Spleen (tissue), 11 donors: ENCODE measurements at regions not wholly inside any gene's neighbourhood (a gene's known extent, or its start where the extent isn't known, plus 50 kb on each side); places are given as distances from the start of the nearest gene placed in this dataset.
"Not testable (repeated sequence)": the region's sequence is repeated elsewhere in the genome, so short reads cannot be mapped to it uniquely, and the experiment has no call there.

Experiments
- DNase-seq: peaks from one replicate; pipeline ENCODE4 v3.0.0-alpha.2; 2020
- H3K27ac ChIP-seq, 8 donors: fragments of 200-600 bp; sonication (generic) in 7 of 8; 1 replicate in 4 of 8; 2 replicates in 4 of 8; pipeline versions ENCODE4 v1.5.0 to v1.8.0; 2016 to 2021; ENCODE audit warnings: inconsistent platforms in 4 of 8, mild to moderate bottlenecking in 4 of 8, moderate library complexity in 1 of 8
- H3K27me3 ChIP-seq, 7 donors: fragments of 200-600 bp; sonication (generic) in 6 of 7; replicated peaks in 1 of 7; 1 replicate in 4 of 7; 2 replicates in 3 of 7; pipeline versions ENCODE4 v1.5.0 to v1.8.0; 2016 to 2021; ENCODE audit warnings: inconsistent platforms in 3 of 7, mild to moderate bottlenecking in 1 of 7
- H3K36me3 ChIP-seq, 6 donors: fragments of 200-600 bp; sonication (generic) in 5 of 6; 1 replicate in 4 of 6; 2 replicates in 2 of 6; pipeline versions ENCODE4 v1.5.0 to v1.8.0; 2016 to 2021; ENCODE audit warnings: inconsistent platforms in 2 of 6
- H3K4me1 ChIP-seq, 6 donors: fragments of 200-600 bp; sonication (generic) in 5 of 6; 1 replicate in 3 of 6; 2 replicates in 3 of 6; pipeline versions ENCODE4 v1.5.0 to v1.8.0; 2016 to 2021; ENCODE audit warnings: inconsistent platforms in 3 of 6
- H3K4me3 ChIP-seq, 8 donors: fragments of 200-600 bp; sonication (generic) in 7 of 8; 1 replicate in 4 of 8; 2 replicates in 4 of 8; pipeline versions ENCODE4 v1.5.0 to v1.8.0; 2016 to 2021; ENCODE audit warnings: inconsistent platforms in 4 of 8, mild to moderate bottlenecking in 4 of 8, moderate library complexity in 2 of 8
- H3K9me3 ChIP-seq, 8 donors: fragments of 200-600 bp; sonication (generic) in 7 of 8; 1 replicate in 4 of 8; 2 replicates in 4 of 8; pipeline versions ENCODE4 v1.5.0 to v1.8.0; 2016 to 2021; ENCODE audit warnings: inconsistent platforms in 4 of 8
- CTCF ChIP-seq, 11 experiments: fragments of 200-600 bp in 7 of 11; fragments of 450-650 bp in 4 of 11; sonication (generic) in 4 of 11; IDR thresholded peaks in 8 of 11; conservative IDR thresholded peaks in 3 of 11; 1 replicate in 7 of 11; 2 replicates in 4 of 11; pipeline versions ENCODE4 v1.4.0 to v1.8.0; 2016 to 2021; ENCODE audit warnings: antibody characterized with exemption in 11 of 11, inconsistent platforms in 4 of 11, mild to moderate bottlenecking in 1 of 11
- POLR2A ChIP-seq, 3 donors: fragments of 450-650 bp; IDR thresholded peaks; one replicate each; pipeline ENCODE4 v1.5.1; 2017; ENCODE audit warnings: antibody characterized with exemption in 3 of 3, mild to moderate bottlenecking in 1 of 3
- POLR2AphosphoS5 ChIP-seq, 3 donors: sonication (generic); formaldehyde crosslinking; IDR thresholded peaks; one replicate each; pipeline ENCODE4 v1.5.1; 2017; ENCODE audit warnings: antibody characterized with exemption in 3 of 3
- WGBS, 5 donors: extraction: QIAGEN DNeasy Blood & Tissue Kit in 3 of 5; methylation state at CpG; one replicate each; pipeline versions ENCODE4 v1.1.5 to v1.1.7; 2013 to 2018; 5-methylcytosine and 5-hydroxymethylcytosine counted together
- intact Hi-C: fragments of 100-400 bp; cut with DNase I; formaldehyde crosslinking; loops from one replicate; pipeline ENCODE4 v1.15.0; 2023; ENCODE audit warnings: low total_unique reads
- donor health status: healthy with polysubstance abuse.
- donor health status: DM: no; HTN: no; CAD: no; lungs with moderate emphysema.
- donor health status: DM: no; HTN: no; CAD: no.
- donor health status: Bipolar disorder and iron deficiency.
- donor health status: healthy.
- donor health status: DM: no; HTN: no; CAD: no.
- donor health status: DM: yes; HTN: yes; CAD: no.

- H3K4me1 ChIP-seq = no peaks in the 10 kb centered on the region
- intact Hi-C loops = no loop called here
- 66 to 87% (median 81%) methylated on average over 2 of the region's 2 CpGs for WGBS, 5 donors
- peaks cover 0 to 30% (median 0%) of the 10 kb centered on the region in 7 donors for H3K27me3 ChIP-seq
- H3K4me3 ChIP-seq = no peak overlapping the region
- peaks cover 0 to 4% (median 0%) of the 10 kb centered on the region in 8 donors for H3K9me3 ChIP-seq
- no peaks in the 10 kb centered on the region for H3K36me3 ChIP-seq
- no peak for DNase-seq
- no peak for TF ChIP-seq POLR2AphosphoS5 (IDR thresholded peaks at IDR 0.05)
- TF ChIP-seq POLR2A (IDR thresholded peaks at IDR 0.05) = no peak
- TF ChIP-seq CTCF (IDR thresholded peaks at IDR 0.05 in 8 of 11, conservative IDR thresholded peaks at IDR 0.05 in 3 of 11) = no peak
- H3K27ac ChIP-seq = no peak overlapping the region
These were observed 555.7 kb upstream of the B3GAT1 start for GRCh38 chr11:134967746-134968145.

GRCh38 chr11:134961386-134961785 lies 549.3 kb upstream of the B3GAT1 start:
- H3K9me3 ChIP-seq, H3K27ac ChIP-seq, H3K4me1 ChIP-seq, intact Hi-C loops, DNase-seq, H3K4me3 ChIP-seq, H3K36me3 ChIP-seq: not testable (repeated sequence)
- peaks cover 0 to 26% (median 0%) of the 10 kb centered on the region in 7 donors for H3K27me3 ChIP-seq
- 86 to 95% (median 95%) methylated on average over 30 of the region's 30 CpGs for WGBS, 5 donors

GRCh38 chr11:134958870-134959269 lies 546.8 kb upstream of the B3GAT1 start:
- no peaks in the 10 kb centered on the region for H3K36me3 ChIP-seq
- peaks cover 0 to 23% (median 0%) of the 10 kb centered on the region in 7 donors for H3K27me3 ChIP-seq
- TF ChIP-seq CTCF (IDR thresholded peaks at IDR 0.05 in 8 of 11, conservative IDR thresholded peaks at IDR 0.05 in 3 of 11) (no peak), POLR2AphosphoS5 (IDR thresholded peaks at IDR 0.05) (no peak), POLR2A (IDR thresholded peaks at IDR 0.05) (no peak)
- no peak overlapping the region for H3K4me3 ChIP-seq
- intact Hi-C loops = no loop called here
- H3K27ac ChIP-seq = no peak overlapping the region
- H3K9me3 ChIP-seq = no peaks in the 10 kb centered on the region
- DNase-seq = no peak
- H3K4me1 ChIP-seq = no peaks in the 10 kb centered on the region
- WGBS, 5 donors = 86 to 91% (median 90%) methylated on average over 8 of the region's 8 CpGs

- Histone ChIP-seq H3K9me3 (no peaks in the 10 kb centered on the region), H3K4me1 (no peaks in the 10 kb centered on the region), H3K36me3 (no peaks in the 10 kb centered on the region), H3K27ac (no peak overlapping the region), H3K4me3 (no peak overlapping the region), H3K27me3 (peaks cover 0 to 23% (median 0%) of the 10 kb centered on the region in 7 donors)
- TF ChIP-seq POLR2A (IDR thresholded peaks at IDR 0.05) (no peak), POLR2AphosphoS5 (IDR thresholded peaks at IDR 0.05) (no peak), CTCF (IDR thresholded peaks at IDR 0.05 in 8 of 11, conservative IDR thresholded peaks at IDR 0.05 in 3 of 11) (no peak)
- DNase-seq = no peak
- 78 to 81% (median 80%) methylated on average over 3 to 9 of the region's 9 CpGs for WGBS, 5 donors
- intact Hi-C loops = no loop called here
These were observed 546.2 kb upstream of the B3GAT1 start for GRCh38 chr11:134958336-134958640.
